Esophagus muscularis mucosa (tissue), 4 donors: ENCODE measurements at regions not wholly inside any gene's neighbourhood (a gene's known extent, or its start where the extent isn't known, plus 50 kb on each side); places are given as distances from the start of the nearest gene placed in this dataset.

Experiments used
- DNase-seq: peaks from one replicate; pipeline ENCODE4 v3.0.0-alpha.2; 2017; ENCODE audit errors: extremely low spot score
- H3K27ac ChIP-seq, 4 donors: fragments of 200-600 bp; sonication (generic); replicated peaks in 1 of 4; 1 replicate in 3 of 4; 2 replicates in 1 of 4; pipeline ENCODE4 v1.5.1; 2016 to 2019; ENCODE audit warnings: mild to moderate bottlenecking in 1 of 4
- H3K27me3 ChIP-seq, 4 donors: fragments of 200-600 bp; sonication (generic); one replicate each; pipeline versions ENCODE4 v1.5.1 to v1.6.0; 2016 to 2019
- H3K36me3 ChIP-seq, 4 donors: fragments of 200-600 bp; sonication (generic); one replicate each; pipeline ENCODE4 v1.5.1; 2016 to 2019
- H3K4me1 ChIP-seq, 4 donors: fragments of 200-600 bp; sonication (generic); one replicate each; pipeline ENCODE4 v1.5.1; 2016 to 2019
- H3K4me3 ChIP-seq, 4 donors: fragments of 200-600 bp; sonication (generic); 1 replicate in 2 of 4; 2 replicates in 2 of 4; pipeline ENCODE4 v1.5.1; 2016 to 2019; ENCODE audit warnings: mild to moderate bottlenecking in 4 of 4, moderate library complexity in 1 of 4
- H3K9me3 ChIP-seq, 4 donors: fragments of 200-600 bp; sonication (generic); 1 replicate in 3 of 4; 2 replicates in 1 of 4; pipeline ENCODE4 v1.5.1; 2016 to 2019
- CTCF ChIP-seq, 3 experiments: fragments of 200-600 bp in 2 of 3; fragments of 450-650 bp in 1 of 3; sonication (generic) in 2 of 3; IDR thresholded peaks; one replicate each; pipeline ENCODE4 v1.5.1; 2017 to 2019; ENCODE audit warnings: antibody characterized with exemption in 3 of 3, mild to moderate bottlenecking in 2 of 3, moderate library complexity in 1 of 3
- EP300 ChIP-seq: sonication (generic); formaldehyde crosslinking; IDR thresholded peaks from one replicate; pipeline ENCODE4 v1.6.1; 2017; ENCODE audit warnings: antibody characterized with exemption
- POLR2A ChIP-seq: fragments of 450-650 bp; IDR thresholded peaks from one replicate; pipeline ENCODE4 v1.6.1; 2017; ENCODE audit warnings: antibody characterized with exemption, moderate library complexity, mild to moderate bottlenecking, low read depth
- POLR2AphosphoS5 ChIP-seq, 2 donors: sonication (generic); formaldehyde crosslinking; IDR thresholded peaks; one replicate each; pipeline ENCODE4 v1.6.1; 2017; ENCODE audit warnings: antibody characterized with exemption in 2 of 2
- WGBS: methylation state at CpG from one replicate; pipeline ENCODE4 v1.1.5; 2018; 5-methylcytosine and 5-hydroxymethylcytosine counted together
- intact Hi-C: fragments of 100-400 bp; cut with DNase I; formaldehyde crosslinking; loops from one replicate; pipeline ENCODE4 v1.15.1; 2023

DNA sequence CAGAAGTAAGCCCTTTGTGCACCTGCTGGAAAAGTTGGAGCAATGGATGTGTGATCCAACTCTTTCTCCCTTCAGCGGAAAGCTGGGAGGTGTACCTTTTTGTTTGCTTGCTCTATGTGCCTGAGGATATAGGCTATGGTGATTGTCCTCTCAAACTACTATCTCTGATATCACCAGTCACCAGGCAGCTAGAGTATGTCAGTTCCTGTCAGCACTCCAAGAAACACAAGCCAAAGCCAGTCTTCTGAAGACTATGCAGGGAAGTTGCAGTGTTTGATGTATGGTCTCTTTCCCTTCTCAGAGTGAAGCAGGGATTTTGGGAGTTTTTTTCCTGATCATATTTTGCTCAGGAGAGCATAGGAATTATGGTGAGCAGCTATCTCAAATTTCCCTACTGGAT, 146.4 kb downstream of the PTH2R start:
- intact Hi-C loops, result no loop called here
- Histone ChIP-seq H3K27ac (no peak overlapping the region), H3K27me3 (no peaks in the 10 kb centered on the region), H3K36me3 (no peaks in the 10 kb centered on the region), H3K9me3 (peaks cover 0 to 20% (median 12%) of the 10 kb centered on the region in 4 donors), H3K4me3 (no peak overlapping the region), H3K4me1 (no peaks in the 10 kb centered on the region)
- DNase-seq, result no peak
- TF ChIP-seq EP300 (no peak), POLR2AphosphoS5 (IDR thresholded peaks at IDR 0.05) (no peak), CTCF (IDR thresholded peaks at IDR 0.05) (no peak), POLR2A (no peak)
- 100% methylated on average over 1 of the region's 1 CpG for WGBS

DNA sequence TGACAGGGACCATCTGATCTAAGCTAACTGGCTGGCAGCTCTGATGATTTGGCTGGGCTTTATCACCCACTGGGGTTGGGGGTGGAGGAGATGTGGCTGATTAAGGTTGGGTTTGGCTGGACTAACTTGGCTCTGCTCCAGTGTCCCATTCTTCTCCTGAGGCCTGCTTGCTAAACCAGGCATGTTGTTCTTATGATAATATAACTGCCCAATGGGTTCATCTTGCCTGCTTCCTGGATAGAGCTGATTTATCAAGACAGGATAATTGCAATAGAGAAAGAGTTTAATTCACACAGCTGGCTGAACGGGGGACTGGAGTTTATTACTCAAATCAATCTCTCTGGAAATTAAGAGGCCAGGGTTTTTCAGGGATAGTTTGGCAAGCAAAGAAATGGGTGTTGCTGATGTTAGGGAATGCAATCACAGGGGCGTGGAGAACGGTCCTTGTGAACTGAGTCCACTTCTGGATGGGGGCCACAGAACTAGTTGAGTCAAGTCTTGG, 150.4 kb downstream of the PTH2R start:
- Histone ChIP-seq H3K36me3 (no peaks in the 10 kb centered on the region), H3K27ac (no peak overlapping the region), H3K9me3 (peaks cover 0 to 4% (median 0%) of the 10 kb centered on the region in 4 donors), H3K27me3 (no peaks in the 10 kb centered on the region), H3K4me1 (no peaks in the 10 kb centered on the region), H3K4me3 (no peak overlapping the region)
- TF ChIP-seq EP300, result no peak
- no peak for TF ChIP-seq POLR2AphosphoS5 (IDR thresholded peaks at IDR 0.05)
- no peak for TF ChIP-seq CTCF (IDR thresholded peaks at IDR 0.05)
- no peak for TF ChIP-seq POLR2A
- intact Hi-C loops, result no loop called here
- WGBS, result 54% methylated on average over 3 of the region's 3 CpGs
- no peak for DNase-seq

GRCh38 chr2:208565690-208566416, 159.3 kb downstream of the PTH2R start:
- intact Hi-C loops, result no loop called here
- no peak overlapping the region for H3K4me3 ChIP-seq
- WGBS, result 89% methylated on average over 8 of the region's 8 CpGs
- no peaks in the 10 kb centered on the region for H3K9me3 ChIP-seq
- no peak for DNase-seq
- H3K4me1 ChIP-seq, result no peaks in the 10 kb centered on the region
- no peak overlapping the region for H3K27ac ChIP-seq
- H3K27me3 ChIP-seq, result peaks cover 0 to 15% (median 0%) of the 10 kb centered on the region in 4 donors
- TF ChIP-seq POLR2AphosphoS5 (IDR thresholded peaks at IDR 0.05) (no peak), CTCF (IDR thresholded peaks at IDR 0.05) (no peak), EP300 (no peak), POLR2A (no peak)
- no peaks in the 10 kb centered on the region for H3K36me3 ChIP-seq

GRCh38 chr2:208568203-208568602, 161.6 kb downstream of the PTH2R start:
- H3K27me3 ChIP-seq, result peaks cover 0 to 33% (median 0%) of the 10 kb centered on the region in 4 donors
- DNase-seq, result no peak
- no peak overlapping the region for H3K27ac ChIP-seq
- 76% methylated on average over 3 of the region's 3 CpGs for WGBS
- intact Hi-C loops, result no loop called here
- no peaks in the 10 kb centered on the region for H3K4me1 ChIP-seq
- H3K36me3 ChIP-seq, result no peaks in the 10 kb centered on the region
- no peak overlapping the region for H3K4me3 ChIP-seq
- no peaks in the 10 kb centered on the region for H3K9me3 ChIP-seq
- TF ChIP-seq POLR2A, result no peak
- TF ChIP-seq POLR2AphosphoS5 (IDR thresholded peaks at IDR 0.05), result no peak
- no peak for TF ChIP-seq CTCF (IDR thresholded peaks at IDR 0.05)
